NCI-H2171 treated with DMSO at 0.1 percent for 48 hours (cell line): ENCODE measurements at regions not wholly inside any gene's neighbourhood (a gene's known extent, or its start where the extent isn't known, plus 50 kb on each side); places are given as distances from the start of the nearest gene placed in this dataset.
"Not testable (repeated sequence)": the region's sequence is repeated elsewhere in the genome, so short reads cannot be mapped to it uniquely, and the experiment has no call there.

Experiments
- DNase-seq: peaks from one replicate; lab custom pipeline; 2025; lab: John Stamatoyannopoulos, UW

- no peak for DNase-seq
These were observed 297.8 kb upstream of the SLC39A10 start for GRCh38 chr2:195359043-195359735.

- no peak for DNase-seq
These were observed 300.0 kb upstream of the SLC39A10 start for GRCh38 chr2:195356920-195357440.

- no peak for DNase-seq
These were observed 301.0 kb upstream of the SLC39A10 start for GRCh38 chr2:195356026-195356425.

- no peak for DNase-seq
These were observed 304.4 kb upstream of the SLC39A10 start for GRCh38 chr2:195352581-195352980.

GRCh38 chr2:195343942-195344530, 313.0 kb upstream of the SLC39A10 start:
- DNase-seq, result no peak

- no peak for DNase-seq
These were observed 313.5 kb upstream of the SLC39A10 start for GRCh38 chr2:195343540-195343939.

- no peak for DNase-seq
These were observed 315.0 kb upstream of the SLC39A10 start for GRCh38 chr2:195342061-195342460.

- DNase-seq, result no peak
These were observed 318.2 kb upstream of the SLC39A10 start for GRCh38 chr2:195338856-195339255.

- DNase-seq, result no peak
These were observed 319.4 kb upstream of the SLC39A10 start for GRCh38 chr2:195337597-195337996.

- DNase-seq, result no peak
These were observed 323.2 kb upstream of the SLC39A10 start for GRCh38 chr2:195333869-195334268.

GRCh38 chr2:195331966-195332365, 325.1 kb upstream of the SLC39A10 start:
- no peak for DNase-seq

GRCh38 chr2:195331129-195331528, 325.9 kb upstream of the SLC39A10 start:
- no peak for DNase-seq

- no peak for DNase-seq
These were observed 326.5 kb upstream of the SLC39A10 start for GRCh38 chr2:195330513-195330956.

GRCh38 chr2:195329784-195330183, 327.2 kb upstream of the SLC39A10 start:
- not testable (repeated sequence) for DNase-seq

- no peak for DNase-seq
These were observed 330.5 kb upstream of the SLC39A10 start for GRCh38 chr2:195326537-195326936.

GRCh38 chr2:195322324-195322723, 334.7 kb upstream of the SLC39A10 start:
- DNase-seq, result no peak

- DNase-seq, result no peak
These were observed 336.5 kb upstream of the SLC39A10 start for GRCh38 chr2:195320413-195320973.

- no peak for DNase-seq
These were observed 337.2 kb upstream of the SLC39A10 start for GRCh38 chr2:195319548-195320412.

- no peak for DNase-seq
These were observed 337.9 kb upstream of the SLC39A10 start for GRCh38 chr2:195319112-195319460.

GRCh38 chr2:195318440-195319111, 338.4 kb upstream of the SLC39A10 start:
- peak; percentile 95 for DNase-seq

GRCh38 chr2:195317550-195317949, 339.5 kb upstream of the SLC39A10 start:
- peak; percentile 41 for DNase-seq

GRCh38 chr2:195316486-195316885, 340.5 kb upstream of the SLC39A10 start:
- DNase-seq, result no peak
